Adrenal gland (tissue), 5 donors: ENCODE measurements at regions not wholly inside any gene's neighbourhood (a gene's known extent, or its start where the extent isn't known, plus 50 kb on each side); places are given as distances from the start of the nearest gene placed in this dataset.
"Not testable (repeated sequence)": the region's sequence is repeated elsewhere in the genome, so short reads cannot be mapped to it uniquely, and the experiment has no call there.

Source experiments
- CTCF ChIP-seq, 6 experiments: fragments of 450-650 bp in 4 of 6; fragments of 200-600 bp in 2 of 6; sonication (generic) in 1 of 6; IDR thresholded peaks; 1 replicate in 5 of 6; 2 replicates in 1 of 6; pipeline versions ENCODE4 v1.5.1 to v1.8.0; 2016 to 2021; ENCODE audit warnings: antibody characterized with exemption in 6 of 6, mild to moderate bottlenecking in 2 of 6, moderate library complexity in 1 of 6
- POLR2A ChIP-seq, 2 donors: fragments of 450-650 bp; IDR thresholded peaks; one replicate each; pipeline ENCODE4 v1.6.1; 2017; ENCODE audit warnings: antibody characterized with exemption in 2 of 2, mild to moderate bottlenecking in 2 of 2, moderate library complexity in 1 of 2
- donor health status: DM: no; HTN: no; CAD: no.

- TF ChIP-seq CTCF, POLR2A (IDR thresholded peaks at IDR 0.05): not testable (repeated sequence)
Measured at GRCh38 chr2:111489460-111489859, 368.7 kb downstream of the BCL2L11 start.
